T-cell (primary cell): ENCODE measurements at regions not wholly inside any gene's neighbourhood (a gene's known extent, or its start where the extent isn't known, plus 50 kb on each side); places are given as distances from the start of the nearest gene placed in this dataset.
"Not testable (repeated sequence)": the region's sequence is repeated elsewhere in the genome, so short reads cannot be mapped to it uniquely, and the experiment has no call there.

Experiments
- ATAC-seq, 4 experiments: fragments of 200-7000 bp in 3 of 4; fragments of 150-1000 bp in 1 of 4; cut with Tn5 transposase; replicated peaks in 1 of 4; 1 replicate in 3 of 4; 2 replicates in 1 of 4; pipeline ENCODE4 v1.10.0; 2021; ENCODE audit warnings: moderate library complexity in 3 of 4, mild to moderate bottlenecking in 2 of 4, moderate number of reproducible peaks in 1 of 4
- CTCF ChIA-PET, 2 donors: fragments of 300-600 bp; sonication (Branson Sonifier 250); formaldehyde crosslinking; loops; one replicate each; lab custom pipeline; 2022; ENCODE audit warnings: antibody characterized with exemption in 2 of 2; lab: Charles Lee
- POLR2A ChIA-PET, 2 donors: fragments of 300-600 bp; sonication (Branson Sonifier 250); formaldehyde crosslinking; loops; one replicate each; lab custom pipeline; 2022; ENCODE audit warnings: antibody characterized with exemption in 2 of 2; lab: Charles Lee
- DNase-seq, 35 experiments: peaks; one replicate each; pipeline versions ENCODE4 v3.0.0 to v3.0.0-alpha.2; 2013 to 2023
- H3K27ac ChIP-seq: one replicate; pipeline ENCODE4 v1.5.1; 2013; ENCODE audit warnings: low read length
- H3K27me3 ChIP-seq, 2 experiments: replicated peaks in 1 of 2; 1 replicate in 1 of 2; 2 replicates in 1 of 2; pipeline versions ENCODE4 v1.6.1 to v1.7.0; 2013; ENCODE audit warnings: low read length in 1 of 2, mixed read lengths in 1 of 2; ENCODE audit not compliant: control insufficient read depth in 2 of 2, insufficient read depth in 2 of 2; ENCODE audit errors: extremely low read depth in 1 of 2
- H3K36me3 ChIP-seq, 2 donors: 1 replicate in 1 of 2; 2 replicates in 1 of 2; pipeline versions ENCODE4 v1.6.1 to v1.7.0; 2013; ENCODE audit warnings: low read length in 1 of 2; ENCODE audit not compliant: control insufficient read depth in 2 of 2, insufficient read depth in 1 of 2; ENCODE audit errors: extremely low read depth in 1 of 2
- H3K4me1 ChIP-seq, 2 experiments: 1 replicate in 1 of 2; 2 replicates in 1 of 2; pipeline versions ENCODE4 v1.6.1 to v1.7.0; 2013; ENCODE audit warnings: low read length in 2 of 2, mixed read lengths in 1 of 2; ENCODE audit not compliant: insufficient read depth in 2 of 2, control insufficient read depth in 1 of 2; ENCODE audit errors: extremely low read depth in 1 of 2
- H3K4me3 ChIP-seq, 2 donors: 1 replicate in 1 of 2; 2 replicates in 1 of 2; pipeline versions ENCODE4 v1.5.1 to v1.7.0; 2013; ENCODE audit warnings: mild to moderate bottlenecking in 2 of 2, low read length in 1 of 2, moderate library complexity in 1 of 2; ENCODE audit not compliant: control insufficient read depth in 1 of 2; ENCODE audit errors: extremely low read depth in 1 of 2
- H3K9me3 ChIP-seq: 2 replicates; pipeline ENCODE4 v1.7.0; 2013
- H3K27ac Mint-ChIP-seq, 2 donors: one replicate each; pipeline ENCODE4 v1.8.0; 2020 to 2021; ENCODE audit warnings: mild to moderate bottlenecking in 2 of 2, mixed read lengths in 2 of 2
- H3K27me3 Mint-ChIP-seq, 2 donors: one replicate each; pipeline ENCODE4 v1.8.0; 2021 to 2022; ENCODE audit warnings: mixed read lengths in 2 of 2
- H3K36me3 Mint-ChIP-seq: one replicate; pipeline ENCODE4 v1.8.0; 2021; ENCODE audit warnings: mixed read lengths
- H3K4me1 Mint-ChIP-seq, 3 donors: one replicate each; pipeline ENCODE4 v1.8.0; 2020 to 2022; ENCODE audit warnings: mixed read lengths in 3 of 3, mild to moderate bottlenecking in 1 of 3
- H3K4me3 Mint-ChIP-seq, 3 donors: one replicate each; pipeline ENCODE4 v1.8.0; 2020 to 2022; ENCODE audit warnings: mild to moderate bottlenecking in 3 of 3, mixed read lengths in 3 of 3, moderate library complexity in 3 of 3
- H3K9me3 Mint-ChIP-seq, 3 donors: one replicate each; pipeline ENCODE4 v1.8.0; 2020 to 2022; ENCODE audit warnings: mixed read lengths in 3 of 3
- WGBS: methylation state at CpG from one replicate; pipeline ENCODE4 v1.1.5; 2013; ENCODE audit warnings: missing lambda C conversion rate; ENCODE audit not compliant: insufficient coverage; 5-methylcytosine and 5-hydroxymethylcytosine counted together

DNA sequence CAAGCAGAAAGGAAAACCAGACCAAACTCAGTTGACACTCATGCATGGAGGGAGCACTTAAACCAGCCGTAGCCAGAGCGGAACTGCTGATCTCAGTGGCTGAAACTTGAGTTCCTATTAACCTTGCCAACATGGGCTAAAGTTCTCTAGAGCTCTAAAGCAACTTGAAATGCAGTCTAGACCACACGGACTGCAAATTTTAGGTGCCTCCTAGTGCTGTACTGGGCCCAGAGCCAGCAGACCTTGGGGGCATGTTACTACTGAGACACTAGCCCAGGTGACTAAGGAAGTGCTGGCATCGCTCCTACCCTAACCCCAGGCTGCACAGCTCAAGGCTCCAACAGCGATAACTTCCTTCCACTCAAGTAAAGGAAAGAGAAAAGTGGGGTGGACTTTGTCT is 236.5 kb downstream of the AKAIN1 start:
- ATAC-seq (no peak), DNase-seq (no peak)
- ChIA-PET CTCF (no interaction called here), POLR2A (no interaction called here)
- 88% methylated on average over 2 of the region's 5 CpGs for WGBS
- Mint-ChIP-seq H3K36me3 (no peaks in the 10 kb centered on the region), H3K27ac (no peak overlapping the region), H3K9me3 (peaks cover 12 to 29% (median 27%) of the 10 kb centered on the region in 3 donors), H3K4me3 (no peak overlapping the region), H3K27me3 (no peaks in the 10 kb centered on the region), H3K4me1 (no peaks in the 10 kb centered on the region)
- no peaks in the 10 kb centered on the region for H3K4me1 ChIP-seq
- no peak overlapping the region for H3K4me3 ChIP-seq
- H3K27ac ChIP-seq = no peak overlapping the region
- H3K36me3 ChIP-seq = no peaks in the 10 kb centered on the region
- H3K9me3 ChIP-seq = no peaks in the 10 kb centered on the region
- no peaks in the 10 kb centered on the region for H3K27me3 ChIP-seq

DNA sequence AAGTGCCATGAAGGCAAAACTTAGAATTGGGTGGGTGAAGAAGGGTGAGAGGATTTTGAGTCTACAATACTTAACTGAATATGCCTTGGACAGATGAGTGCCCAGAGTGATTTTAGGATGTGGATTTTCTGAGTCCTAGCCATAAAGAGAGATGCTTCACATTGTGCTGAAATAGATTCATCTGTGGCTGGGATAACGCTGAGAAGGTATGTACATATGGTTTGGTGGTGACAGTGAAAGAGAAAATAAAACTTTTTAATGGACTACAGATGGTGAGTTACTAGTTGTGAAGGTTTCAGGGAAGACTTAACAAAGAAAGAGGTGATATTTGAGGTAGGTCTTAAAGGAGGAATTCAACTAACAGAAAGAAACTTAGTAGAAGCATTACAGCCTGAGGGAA is 265.8 kb downstream of the AKAIN1 start:
- Mint-ChIP-seq H3K9me3 (peaks cover 4 to 30% (median 12%) of the 10 kb centered on the region in 3 donors), H3K4me3 (no peak overlapping the region), H3K36me3 (no peaks in the 10 kb centered on the region), H3K27me3 (no peaks in the 10 kb centered on the region), H3K27ac (no peak overlapping the region), H3K4me1 (no peaks in the 10 kb centered on the region)
- Histone ChIP-seq H3K27ac (no peak overlapping the region), H3K4me3 (no peak overlapping the region), H3K36me3 (no peaks in the 10 kb centered on the region), H3K9me3 (peaks cover 6% of the 10 kb centered on the region), H3K4me1 (no peaks in the 10 kb centered on the region), H3K27me3 (no peaks in the 10 kb centered on the region)
- ChIA-PET CTCF (no interaction called here), POLR2A (no interaction called here)
- no peak for ATAC-seq
- WGBS = 60% methylated on average over 1 of the region's 1 CpG
- no peak for DNase-seq

DNA sequence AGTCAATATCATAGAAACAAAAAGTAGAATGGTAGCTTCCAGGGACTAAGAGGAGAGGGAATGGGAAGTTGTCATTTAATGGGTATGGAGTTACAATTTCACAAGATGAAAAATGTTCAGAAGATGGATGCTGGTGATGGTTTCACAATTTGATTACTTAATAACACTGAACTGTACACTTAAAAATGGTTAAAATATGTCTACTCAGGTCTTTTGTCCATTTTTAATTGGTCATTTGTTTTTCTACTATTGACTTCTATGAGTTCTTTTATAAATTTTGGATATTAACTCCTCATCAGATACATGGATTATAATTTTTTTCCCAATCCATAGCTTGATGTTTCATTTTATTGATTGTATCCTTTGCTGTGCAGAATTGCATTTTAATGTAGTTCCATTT is 275.5 kb downstream of the AKAIN1 start:
- POLR2A ChIA-PET = no interaction called here
- Mint-ChIP-seq H3K4me1 (no peaks in the 10 kb centered on the region), H3K36me3 (no peaks in the 10 kb centered on the region)

DNA sequence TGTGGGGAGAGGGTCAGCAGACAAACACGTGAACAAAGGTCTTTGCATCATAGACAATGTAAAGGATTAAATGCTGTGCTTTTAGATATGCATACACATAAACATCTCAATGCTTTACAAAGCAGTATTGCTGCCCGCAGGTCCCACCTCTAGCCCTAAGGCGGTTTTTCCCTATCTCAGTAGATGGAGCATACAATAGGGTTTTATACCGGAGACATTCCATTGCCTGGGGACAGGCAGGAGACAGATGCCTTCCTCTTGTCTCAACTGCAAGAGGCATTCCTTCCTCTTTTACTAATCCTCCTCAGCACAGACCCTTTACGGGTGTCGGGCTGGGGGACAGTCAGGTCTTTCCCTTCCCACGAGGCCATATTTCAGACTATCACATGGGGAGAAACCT is 279.5 kb downstream of the AKAIN1 start:
- H3K4me3 Mint-ChIP-seq, H3K36me3 Mint-ChIP-seq, H3K4me1 ChIP-seq, H3K27ac Mint-ChIP-seq, POLR2A ChIA-PET, H3K36me3 ChIP-seq, ATAC-seq, DNase-seq, CTCF ChIA-PET, H3K4me3 ChIP-seq, H3K9me3 ChIP-seq, H3K27me3 Mint-ChIP-seq, H3K27ac ChIP-seq, H3K27me3 ChIP-seq, H3K4me1 Mint-ChIP-seq: not testable (repeated sequence)
- no CpG with 5 or more reads among the region's 7 CpGs for WGBS
- peaks cover 8 to 14% (median 13%) of the 10 kb centered on the region in 3 donors for H3K9me3 Mint-ChIP-seq

More for the DNA sequence above, 275.5 kb downstream of the AKAIN1 start:
- Mint-ChIP-seq H3K27ac (no peak overlapping the region), H3K4me3 (no peak overlapping the region), H3K27me3 (no peaks in the 10 kb centered on the region), H3K9me3 (peaks cover 4 to 14% (median 8%) of the 10 kb centered on the region in 3 donors)
- Histone ChIP-seq H3K27ac (no peak overlapping the region), H3K27me3 (no peaks in the 10 kb centered on the region), H3K9me3 (no peaks in the 10 kb centered on the region), H3K4me1 (no peaks in the 10 kb centered on the region), H3K4me3 (no peak overlapping the region), H3K36me3 (no peaks in the 10 kb centered on the region)
- ATAC-seq (no peak), DNase-seq (no peak)
- CTCF ChIA-PET = no interaction called here

DNA sequence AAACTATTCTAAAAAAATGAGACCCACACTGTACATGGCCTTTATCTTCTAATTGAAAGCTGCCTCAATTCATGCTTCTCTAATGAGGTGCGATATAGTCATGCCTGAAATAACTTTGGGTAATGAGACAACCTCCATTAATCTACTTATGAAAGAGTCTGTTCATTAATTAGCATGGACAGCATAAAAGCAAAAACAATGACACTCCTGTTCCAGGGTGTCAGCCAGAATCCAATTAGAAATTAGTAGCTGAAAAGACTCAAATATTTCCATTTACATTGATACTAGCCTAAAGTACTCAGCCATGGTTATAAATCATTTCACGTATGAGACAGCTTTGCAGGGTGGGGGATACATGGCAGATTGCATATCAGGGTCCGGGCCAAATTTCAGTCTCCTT is 288.7 kb downstream of the AKAIN1 start:
- Histone ChIP-seq H3K4me3 (no peak overlapping the region), H3K27ac (no peak overlapping the region), H3K36me3 (no peaks in the 10 kb centered on the region), H3K9me3 (no peaks in the 10 kb centered on the region), H3K4me1 (no peaks in the 10 kb centered on the region), H3K27me3 (no peaks in the 10 kb centered on the region)
- no peak overlapping the region for H3K27ac Mint-ChIP-seq
- H3K36me3 Mint-ChIP-seq = no peaks in the 10 kb centered on the region
- WGBS = no CpG with 5 or more reads among the region's 3 CpGs
- ATAC-seq (no peak), DNase-seq (no peak)
- no peak overlapping the region for H3K4me3 Mint-ChIP-seq
- H3K27me3 Mint-ChIP-seq = no peaks in the 10 kb centered on the region
- ChIA-PET POLR2A (no interaction called here), CTCF (no interaction called here)
- peaks cover 5 to 16% (median 13%) of the 10 kb centered on the region in 3 donors for H3K9me3 Mint-ChIP-seq
- no peaks in the 10 kb centered on the region for H3K4me1 Mint-ChIP-seq

DNA sequence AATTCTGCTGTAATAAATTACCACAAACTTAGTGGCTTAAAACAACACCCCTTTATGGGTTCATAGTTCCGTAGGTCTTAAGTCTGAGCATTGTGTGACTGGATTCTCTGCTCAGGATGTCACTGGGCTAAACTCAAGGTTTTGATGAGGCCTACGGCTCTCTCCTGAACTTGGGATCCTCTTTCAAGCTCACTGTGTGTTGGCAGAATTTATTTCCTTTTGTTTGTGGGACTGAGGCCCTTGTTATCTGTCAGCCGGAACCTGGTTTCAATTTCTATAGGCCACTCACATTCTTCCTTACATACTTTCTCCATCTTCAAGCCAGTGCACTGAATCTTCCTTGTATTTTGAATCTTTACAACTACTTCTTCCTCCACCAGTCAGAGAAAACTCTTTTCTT is 290.2 kb downstream of the AKAIN1 start:
- Mint-ChIP-seq H3K4me3 (no peak overlapping the region), H3K9me3 (peaks cover 8 to 17% (median 16%) of the 10 kb centered on the region in 3 donors), H3K4me1 (no peaks in the 10 kb centered on the region), H3K27ac (no peak overlapping the region), H3K27me3 (no peaks in the 10 kb centered on the region), H3K36me3 (no peaks in the 10 kb centered on the region)
- ATAC-seq = no peak
- no peaks in the 10 kb centered on the region for H3K36me3 ChIP-seq
- H3K9me3 ChIP-seq = peaks cover 3% of the 10 kb centered on the region
- no peak overlapping the region for H3K27ac ChIP-seq
- ChIA-PET CTCF (no interaction called here), POLR2A (interaction anchor here in 1 of 2 donors (0.5 kb wide), 1 partner anchor 477 kb away, joined by 7 read pairs; no protein-coding TSS in a partner anchor)
- no peaks in the 10 kb centered on the region for H3K27me3 ChIP-seq
- DNase-seq = no peak
- H3K4me1 ChIP-seq = no peaks in the 10 kb centered on the region
- no peak overlapping the region for H3K4me3 ChIP-seq
- 80% methylated on average over 1 of the region's 3 CpGs for WGBS
